Panc1 (cell line): ENCODE measurements at regions not wholly inside any gene's neighbourhood (a gene's known extent, or its start where the extent isn't known, plus 50 kb on each side); places are given as distances from the start of the nearest gene placed in this dataset.

Source experiments
- ATAC-seq: fragments of 200-7000 bp; cut with Tn5 transposase; 2 replicates; pipeline ENCODE4 v1.9.1; 2020; ENCODE audit warnings: mild to moderate bottlenecking, moderate library complexity
- BruUV-seq: library from RNA; stranded (reverse); fragments of 400-500 nt; replicated peaks from 2 replicates; lab custom pipeline; 2021; lab: Mats Ljungman, UMichigan
- CTCF ChIA-PET: fragments of 300-600 bp; sonication (Branson Sonifier 250); formaldehyde crosslinking; loops from one replicate; lab custom pipeline; 2022; ENCODE audit warnings: antibody characterized with exemption; lab: Charles Lee
- POLR2A ChIA-PET: fragments of 300-600 bp; sonication (Branson Sonifier 250); formaldehyde crosslinking; loops from one replicate; lab custom pipeline; 2022; ENCODE audit warnings: antibody characterized with exemption; lab: Charles Lee
- DNase-seq: peaks from one replicate; pipeline ENCODE4 v3.0.0-alpha.2; 2010; ENCODE audit warnings: low read depth, low spot score
- H3K27ac ChIP-seq: 2 replicates; pipeline ENCODE4 v1.5.1; 2011; ENCODE audit warnings: mild to moderate bottlenecking, low read length, inconsistent platforms
- H3K27me3 ChIP-seq: fragments of 200-500 bp; sonication (Bioruptor generic); 2 replicates; pipeline ENCODE4 v1.6.0; 2014; ENCODE audit warnings: low read length, inconsistent platforms; ENCODE audit not compliant: control insufficient read depth, insufficient read depth
- H3K36me3 ChIP-seq: fragments of 200-500 bp; sonication (Bioruptor generic); 2 replicates; pipeline ENCODE4 v1.5.1; 2014; ENCODE audit warnings: inconsistent platforms, mild to moderate bottlenecking, low read length, moderate library complexity; ENCODE audit not compliant: control insufficient read depth, insufficient read depth
- H3K4me1 ChIP-seq: 2 replicates; pipeline ENCODE4 v1.5.1; 2011; ENCODE audit warnings: inconsistent platforms, mild to moderate bottlenecking, low read length, moderate library complexity; ENCODE audit not compliant: control insufficient read depth, insufficient read depth
- H3K4me3 ChIP-seq, 2 experiments: 2 replicates each; pipeline ENCODE4 v1.5.1; 2011 to 2012; ENCODE audit warnings: low read depth in 2 of 2, low read length in 2 of 2, mild to moderate bottlenecking in 2 of 2, inconsistent platforms in 1 of 2, moderate library complexity in 1 of 2
- H3K9me3 ChIP-seq: fragments of 200-500 bp; sonication (Bioruptor generic); 2 replicates; pipeline ENCODE4 v1.5.1; 2014; ENCODE audit warnings: low read depth, mild to moderate bottlenecking, inconsistent platforms, low read length, moderate library complexity; ENCODE audit not compliant: control insufficient read depth, insufficient read depth
- POLR2AphosphoS5 ChIP-seq: IDR thresholded peaks from 2 replicates; pipeline ENCODE4 v1.6.1; 2012; ENCODE audit warnings: mild to moderate bottlenecking, low read depth, low read length, moderate library complexity
- SIN3A ChIP-seq: IDR thresholded peaks from 2 replicates; pipeline ENCODE4 v1.6.1; 2012; ENCODE audit warnings: low read depth, mild to moderate bottlenecking, low read length, moderate library complexity, borderline replicate concordance; ENCODE audit not compliant: insufficient read depth
- TCF7L2 ChIP-seq: IDR thresholded peaks from 2 replicates; pipeline ENCODE4 v1.6.1; 2011; ENCODE audit warnings: mild to moderate bottlenecking, low read depth, low read length, inconsistent platforms
- in situ Hi-C: cut with HindIII; loops from 2 replicates; pipeline ENCODE4 v1.10.0; 2016; ENCODE audit warnings: low sequenced_read_pairs, low pct_unique_long_range_greater_than_20kb
- intact Hi-C: fragments of 100-400 bp; cut with micrococcal nuclease; formaldehyde crosslinking; loops from one replicate; pipeline ENCODE4 v1.10.0; 2022; ENCODE audit not compliant: unreplicated experiment
- TF ChIP-seq, protein P1 (sequence below), 2 experiments: IDR thresholded peaks; 2 replicates each; pipeline ENCODE4 v1.6.1; 2011 to 2012; ENCODE audit warnings: low read depth in 2 of 2, control low read depth in 1 of 2, low read length in 1 of 2, mild to moderate bottlenecking in 1 of 2, moderate library complexity in 1 of 2; ENCODE audit not compliant: insufficient read depth in 1 of 2
- TF ChIP-seq, protein P2 (sequence below): fragments of 450-650 bp; IDR thresholded peaks from 2 replicates; pipeline ENCODE4 v1.5.1; 2017; ENCODE audit warnings: mild to moderate bottlenecking

DNA sequence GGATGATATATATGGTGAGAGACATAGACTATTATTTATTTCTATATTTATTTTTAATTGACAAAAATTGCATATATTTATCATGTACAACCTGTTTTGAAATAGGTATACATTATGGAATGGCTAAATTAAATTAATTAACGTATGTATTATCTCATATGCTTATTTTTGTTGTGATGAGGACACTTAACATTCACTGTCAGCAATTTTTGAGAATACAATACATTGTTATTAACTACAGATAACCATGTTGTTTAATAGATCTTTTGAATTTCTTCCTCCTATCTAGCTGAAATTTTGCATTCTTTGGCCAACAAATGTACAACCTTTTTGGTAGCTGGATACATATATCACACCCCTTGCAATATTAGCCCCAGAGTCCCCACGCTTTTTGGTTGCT lies 110.7 kb upstream of the CITED2 start:
- POLR2A ChIA-PET: no interaction called here

GRCh38 chr6:139483079-139483478 lies 108.6 kb upstream of the CITED2 start:
- CTCF ChIA-PET: no interaction called here
- in situ Hi-C loops: no loop called here
- POLR2A ChIA-PET: no interaction called here
- Histone ChIP-seq H3K9me3 (no peaks in the 10 kb centered on the region), H3K27ac (no peak overlapping the region), H3K4me3 (no peak overlapping the region), H3K36me3 (no peaks in the 10 kb centered on the region), H3K27me3 (no peaks in the 10 kb centered on the region), H3K4me1 (no peaks in the 10 kb centered on the region)
- no peak for TF ChIP-seq TCF7L2
- TF ChIP-seq SIN3A: no peak
- TF ChIP-seq POLR2AphosphoS5: no peak
- TF ChIP-seq, protein P1, sequence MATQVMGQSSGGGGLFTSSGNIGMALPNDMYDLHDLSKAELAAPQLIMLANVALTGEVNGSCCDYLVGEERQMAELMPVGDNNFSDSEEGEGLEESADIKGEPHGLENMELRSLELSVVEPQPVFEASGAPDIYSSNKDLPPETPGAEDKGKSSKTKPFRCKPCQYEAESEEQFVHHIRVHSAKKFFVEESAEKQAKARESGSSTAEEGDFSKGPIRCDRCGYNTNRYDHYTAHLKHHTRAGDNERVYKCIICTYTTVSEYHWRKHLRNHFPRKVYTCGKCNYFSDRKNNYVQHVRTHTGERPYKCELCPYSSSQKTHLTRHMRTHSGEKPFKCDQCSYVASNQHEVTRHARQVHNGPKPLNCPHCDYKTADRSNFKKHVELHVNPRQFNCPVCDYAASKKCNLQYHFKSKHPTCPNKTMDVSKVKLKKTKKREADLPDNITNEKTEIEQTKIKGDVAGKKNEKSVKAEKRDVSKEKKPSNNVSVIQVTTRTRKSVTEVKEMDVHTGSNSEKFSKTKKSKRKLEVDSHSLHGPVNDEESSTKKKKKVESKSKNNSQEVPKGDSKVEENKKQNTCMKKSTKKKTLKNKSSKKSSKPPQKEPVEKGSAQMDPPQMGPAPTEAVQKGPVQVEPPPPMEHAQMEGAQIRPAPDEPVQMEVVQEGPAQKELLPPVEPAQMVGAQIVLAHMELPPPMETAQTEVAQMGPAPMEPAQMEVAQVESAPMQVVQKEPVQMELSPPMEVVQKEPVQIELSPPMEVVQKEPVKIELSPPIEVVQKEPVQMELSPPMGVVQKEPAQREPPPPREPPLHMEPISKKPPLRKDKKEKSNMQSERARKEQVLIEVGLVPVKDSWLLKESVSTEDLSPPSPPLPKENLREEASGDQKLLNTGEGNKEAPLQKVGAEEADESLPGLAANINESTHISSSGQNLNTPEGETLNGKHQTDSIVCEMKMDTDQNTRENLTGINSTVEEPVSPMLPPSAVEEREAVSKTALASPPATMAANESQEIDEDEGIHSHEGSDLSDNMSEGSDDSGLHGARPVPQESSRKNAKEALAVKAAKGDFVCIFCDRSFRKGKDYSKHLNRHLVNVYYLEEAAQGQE (IDR thresholded peaks at IDR 0.05; ENCODE audit: insufficient read depth in 1 of 2, low read depth in 2 of 2, low read length in 1 of 2): no peak
- TF ChIP-seq, protein P2, sequence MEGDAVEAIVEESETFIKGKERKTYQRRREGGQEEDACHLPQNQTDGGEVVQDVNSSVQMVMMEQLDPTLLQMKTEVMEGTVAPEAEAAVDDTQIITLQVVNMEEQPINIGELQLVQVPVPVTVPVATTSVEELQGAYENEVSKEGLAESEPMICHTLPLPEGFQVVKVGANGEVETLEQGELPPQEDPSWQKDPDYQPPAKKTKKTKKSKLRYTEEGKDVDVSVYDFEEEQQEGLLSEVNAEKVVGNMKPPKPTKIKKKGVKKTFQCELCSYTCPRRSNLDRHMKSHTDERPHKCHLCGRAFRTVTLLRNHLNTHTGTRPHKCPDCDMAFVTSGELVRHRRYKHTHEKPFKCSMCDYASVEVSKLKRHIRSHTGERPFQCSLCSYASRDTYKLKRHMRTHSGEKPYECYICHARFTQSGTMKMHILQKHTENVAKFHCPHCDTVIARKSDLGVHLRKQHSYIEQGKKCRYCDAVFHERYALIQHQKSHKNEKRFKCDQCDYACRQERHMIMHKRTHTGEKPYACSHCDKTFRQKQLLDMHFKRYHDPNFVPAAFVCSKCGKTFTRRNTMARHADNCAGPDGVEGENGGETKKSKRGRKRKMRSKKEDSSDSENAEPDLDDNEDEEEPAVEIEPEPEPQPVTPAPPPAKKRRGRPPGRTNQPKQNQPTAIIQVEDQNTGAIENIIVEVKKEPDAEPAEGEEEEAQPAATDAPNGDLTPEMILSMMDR: no peak
- DNase-seq (no peak), ATAC-seq (no peak)
- intact Hi-C loops: no loop called here
- no TSS peak for BruUV-seq

More for the DNA sequence above, 110.7 kb upstream of the CITED2 start:
- CTCF ChIA-PET: no interaction called here
- TF ChIP-seq, protein P1 (IDR thresholded peaks at IDR 0.05; ENCODE audit: insufficient read depth in 1 of 2, low read depth in 2 of 2, low read length in 1 of 2): no peak
- TF ChIP-seq POLR2AphosphoS5 (no peak), SIN3A (no peak)
- TF ChIP-seq, protein P2: no peak
- in situ Hi-C loops: no loop called here
- no peak for ATAC-seq
- Histone ChIP-seq H3K9me3 (no peaks in the 10 kb centered on the region), H3K36me3 (no peaks in the 10 kb centered on the region), H3K4me1 (no peaks in the 10 kb centered on the region), H3K27ac (no peak overlapping the region), H3K4me3 (no peak overlapping the region), H3K27me3 (no peaks in the 10 kb centered on the region)
- BruUV-seq: no TSS peak
- intact Hi-C loops: no loop called here
- DNase-seq: no peak
